CD4-positive, alpha-beta T cell treated with Interleukin-17A for 1 hour (primary cell): ENCODE measurements at regions not wholly inside any gene's neighbourhood (a gene's known extent, or its start where the extent isn't known, plus 50 kb on each side); places are given as distances from the start of the nearest gene placed in this dataset.

Source experiments
- DNase-seq: peaks from one replicate; pipeline ENCODE4 v3.0.0-alpha.2; 2020

DNA sequence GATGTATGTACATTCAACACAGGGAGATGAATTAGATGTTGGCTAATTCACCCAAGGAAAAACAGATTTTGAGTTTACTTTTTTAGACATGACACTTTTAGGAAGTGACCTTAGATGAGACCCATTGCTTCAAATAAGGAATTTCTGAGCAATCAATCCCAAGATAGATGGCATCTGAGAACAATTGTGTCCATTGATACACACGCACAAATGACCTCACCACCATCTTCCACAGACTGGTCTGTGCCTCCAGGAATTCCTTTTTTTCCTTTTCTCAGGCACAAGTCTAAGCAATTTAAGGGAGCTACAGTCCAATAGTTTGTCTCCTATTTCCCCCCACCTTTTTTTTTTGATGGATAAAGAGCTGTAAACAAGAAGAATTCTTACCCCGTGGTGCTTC lies 265.3 kb downstream of the TBL1XR1 start:
- DNase-seq = no peak

DNA sequence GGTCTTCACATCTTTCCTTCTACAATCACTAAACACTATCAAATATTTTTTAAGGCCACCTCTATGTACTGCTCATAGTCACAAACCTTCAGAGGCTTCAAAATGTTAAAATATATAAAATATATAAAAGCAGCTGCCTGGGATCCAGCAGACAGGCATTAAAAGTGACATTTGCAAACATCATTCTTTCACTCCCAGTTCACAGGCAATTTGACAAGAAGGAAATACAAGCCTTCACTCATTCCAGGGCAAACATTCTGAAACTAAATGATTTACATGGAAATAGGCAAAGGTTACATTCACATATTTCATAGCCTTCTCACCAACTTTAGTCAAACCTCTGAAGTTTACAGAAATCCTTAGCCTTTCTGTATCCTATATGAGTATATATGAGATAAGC lies 266.3 kb downstream of the TBL1XR1 start:
- no peak for DNase-seq

DNA sequence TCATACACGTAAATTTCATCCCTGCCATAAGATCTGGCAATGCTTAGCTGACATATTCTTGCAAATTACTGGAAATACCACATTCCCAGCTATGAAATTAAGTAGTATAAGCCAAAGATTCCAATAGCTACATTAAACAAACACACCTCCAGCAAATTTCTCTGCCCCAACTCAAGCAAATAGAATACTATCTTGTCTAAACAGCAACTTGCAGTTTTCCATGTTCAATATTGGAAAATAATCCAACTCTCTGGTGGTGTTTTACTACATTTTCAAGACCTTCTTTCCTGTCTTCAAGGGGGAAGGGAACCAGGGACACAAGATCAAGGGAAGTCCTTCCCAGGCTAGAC lies 268.7 kb downstream of the TBL1XR1 start:
- DNase-seq = no peak

DNA sequence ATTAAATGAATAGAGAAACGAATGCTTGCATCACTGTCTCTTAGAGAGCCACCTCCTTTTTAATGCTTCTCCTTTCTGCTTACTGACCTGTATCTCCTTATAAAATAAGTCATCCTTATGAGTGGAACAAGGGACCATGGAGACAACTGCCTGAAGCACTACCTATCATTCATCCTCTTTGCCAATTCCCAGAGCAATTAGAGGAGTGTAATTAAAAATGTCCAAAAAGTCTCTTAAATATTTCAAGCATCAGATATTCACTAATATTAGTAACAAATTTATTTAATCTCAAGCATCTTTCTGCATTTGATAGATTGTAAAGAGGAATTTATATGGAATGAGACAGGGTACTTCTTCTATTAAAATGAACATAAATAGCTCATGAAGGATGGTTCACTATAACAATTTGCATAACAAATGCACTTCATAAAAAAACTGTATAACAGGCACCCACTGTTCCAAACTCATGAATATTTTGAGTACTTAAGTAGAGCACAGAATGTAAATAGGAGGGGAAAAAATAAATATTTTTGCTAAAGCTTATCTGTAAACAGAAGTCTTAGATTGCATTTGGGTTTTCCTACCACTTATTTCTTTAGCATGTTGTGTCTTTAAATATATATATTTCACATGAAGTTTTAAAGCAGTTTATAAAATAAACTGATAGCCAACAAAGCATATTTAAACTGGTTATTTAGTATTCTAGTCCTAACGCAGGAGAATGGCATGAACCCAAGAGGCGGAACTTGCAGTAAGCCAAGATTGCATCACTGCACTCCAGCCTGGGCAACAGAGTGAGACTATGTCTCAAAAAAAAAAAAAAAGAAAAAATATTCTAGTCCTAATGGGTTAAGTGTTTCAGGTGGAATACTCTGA lies 269.3 kb downstream of the TBL1XR1 start:
- DNase-seq = no peak

DNA sequence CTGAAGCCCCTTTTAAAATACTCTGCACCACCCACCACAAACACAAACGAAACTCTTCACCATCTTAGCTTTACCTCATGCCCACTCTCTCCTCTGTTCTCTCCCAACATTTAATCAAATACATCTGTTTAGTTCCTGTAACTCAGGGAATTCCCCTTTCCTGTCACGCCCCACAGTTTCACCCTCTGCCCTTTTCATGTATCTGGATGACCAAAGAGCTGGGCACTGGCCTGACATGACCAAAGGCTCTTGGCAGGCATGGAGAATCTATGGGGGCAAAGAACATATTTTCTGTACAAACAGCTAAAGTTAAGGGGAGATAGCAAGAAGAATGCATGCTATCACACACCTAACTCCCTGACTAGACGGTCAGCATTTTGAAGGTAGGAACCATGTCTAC lies 270.0 kb downstream of the TBL1XR1 start:
- no peak for DNase-seq

DNA sequence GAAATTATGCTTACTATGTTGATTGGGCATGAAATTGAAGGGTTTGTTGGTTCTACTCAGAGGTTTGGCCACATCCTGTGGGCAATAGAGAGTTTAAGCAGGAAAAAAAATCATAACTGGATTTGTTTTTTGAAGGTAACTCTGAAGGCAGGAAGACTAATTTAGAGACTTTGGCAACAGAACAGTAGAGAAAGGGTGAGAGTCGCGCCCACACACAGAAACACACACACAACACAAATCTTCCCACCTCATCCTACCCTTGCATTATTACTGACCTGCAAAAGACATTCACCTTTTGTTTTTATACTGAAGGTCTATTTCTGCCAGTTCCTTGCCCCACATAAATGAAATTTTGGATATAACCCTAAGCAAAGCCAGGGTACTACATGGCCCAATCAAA lies 270.6 kb downstream of the TBL1XR1 start:
- no peak for DNase-seq

DNA sequence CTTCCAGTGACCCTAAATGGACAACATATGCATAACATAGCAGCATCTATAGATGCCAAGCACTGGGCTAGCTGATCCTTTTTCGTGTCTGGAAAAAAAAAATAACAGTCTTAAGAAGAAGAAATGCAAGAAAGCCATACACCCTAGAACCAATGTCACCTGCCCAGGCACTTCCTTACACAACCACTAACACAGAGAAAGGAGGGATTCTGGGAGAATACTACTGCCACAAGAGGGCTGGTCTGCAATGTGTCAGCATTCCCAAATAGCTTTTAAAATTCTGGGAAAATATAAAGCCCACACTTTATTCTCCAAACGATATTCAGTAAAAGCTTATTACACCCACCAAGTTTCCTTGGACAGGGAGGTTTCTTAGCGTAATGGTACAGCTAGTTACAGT lies 271.2 kb downstream of the TBL1XR1 start:
- no peak for DNase-seq

DNA sequence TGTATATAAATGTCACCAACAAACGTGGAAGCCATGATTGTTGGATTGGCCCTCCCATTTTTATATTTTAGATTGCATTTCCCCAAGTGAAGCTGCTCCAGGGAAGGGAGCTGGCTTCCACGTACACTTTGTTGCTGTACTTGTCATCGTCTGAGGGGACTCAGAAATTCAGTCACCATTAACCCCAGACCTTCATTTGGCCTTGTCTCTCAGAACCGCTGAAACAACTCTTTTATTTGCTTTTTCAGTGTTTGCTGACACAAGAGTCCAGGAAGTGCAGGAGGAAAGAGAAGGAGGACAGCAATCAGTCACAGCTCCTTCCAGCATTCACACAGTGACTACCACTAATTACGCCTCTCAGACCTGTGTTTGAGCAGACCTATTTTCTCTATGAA lies 276.5 kb downstream of the TBL1XR1 start:
- DNase-seq = no peak

DNA sequence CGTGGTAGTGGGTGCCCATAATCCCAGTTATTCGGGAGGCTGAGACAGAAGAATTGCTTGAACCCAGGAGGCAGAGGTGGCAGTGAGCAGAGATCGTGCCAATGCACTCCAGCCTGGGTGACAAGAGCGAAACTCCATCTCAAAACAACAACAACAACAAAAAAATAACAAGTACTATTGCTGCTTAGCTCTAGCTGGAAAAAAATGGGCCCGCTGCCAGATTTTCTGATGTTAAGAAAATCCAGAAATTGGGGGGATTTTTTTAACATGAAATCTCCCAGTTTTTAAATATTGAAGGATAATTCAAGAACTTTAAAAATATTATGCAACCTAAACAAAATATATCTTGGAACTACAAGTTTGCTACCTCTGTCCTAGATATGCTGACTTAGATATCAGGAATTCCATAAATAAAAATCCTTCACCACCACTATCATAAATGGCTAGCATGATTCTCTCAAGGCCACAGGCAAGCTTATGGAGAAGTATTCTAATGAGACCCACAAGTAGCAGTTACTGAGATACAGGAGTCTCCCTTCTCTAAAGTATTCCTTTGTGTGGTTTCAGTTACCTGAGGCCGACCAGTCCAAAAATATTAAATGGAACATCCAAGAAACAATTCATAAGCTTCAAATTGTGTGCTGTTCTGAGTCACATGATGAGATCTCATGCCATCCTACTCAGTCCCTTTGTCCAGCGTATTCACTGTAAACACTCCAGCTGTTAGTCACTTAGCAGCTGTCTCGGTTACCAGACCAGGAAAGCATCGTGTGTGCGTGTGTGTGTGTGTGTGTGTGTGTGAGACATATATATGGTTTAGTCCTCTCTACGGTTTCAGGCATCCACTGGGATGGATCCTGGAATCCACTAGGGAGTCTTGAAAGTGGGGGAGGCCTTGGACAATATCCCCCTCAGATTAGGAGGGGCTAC lies 277.2 kb downstream of the TBL1XR1 start:
- DNase-seq = no peak

DNA sequence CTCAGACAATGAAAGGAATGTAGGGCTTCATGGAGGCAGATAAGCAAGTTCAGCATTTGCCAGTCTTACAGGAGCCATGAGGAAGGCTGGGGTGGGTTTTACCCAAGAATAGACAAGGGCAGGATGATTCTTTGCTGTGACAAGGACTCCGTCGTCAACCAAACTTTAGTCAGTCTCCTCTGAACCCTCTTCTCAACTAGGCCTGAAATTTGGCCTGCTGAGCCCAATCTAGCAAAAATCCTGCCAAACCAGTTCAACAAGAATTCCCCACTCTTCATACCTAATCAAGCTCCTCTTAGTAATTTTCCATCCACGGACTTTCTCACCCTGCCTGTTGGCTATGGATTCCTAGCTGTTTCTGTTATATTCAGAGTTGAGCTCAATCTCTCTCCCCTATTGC lies 280.5 kb downstream of the TBL1XR1 start:
- no peak for DNase-seq

DNA sequence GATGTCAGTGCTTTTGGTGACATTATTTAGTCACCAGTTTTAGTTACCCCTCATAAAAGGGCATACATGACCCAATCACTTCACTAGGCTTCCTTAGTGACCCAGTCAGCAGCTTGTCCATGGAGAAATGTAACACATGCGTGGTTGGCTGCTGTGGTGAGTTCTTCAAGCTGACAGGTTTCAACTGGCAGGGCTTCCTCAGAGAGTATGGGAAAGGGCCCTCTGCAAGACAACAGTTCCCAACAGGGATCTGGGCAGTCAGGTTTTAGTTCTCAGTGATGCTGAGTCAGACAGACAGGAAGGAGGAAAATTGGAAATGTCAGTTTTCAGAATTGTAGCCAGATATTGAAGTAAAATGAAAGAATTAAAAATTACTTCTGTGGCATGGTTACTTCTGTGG lies 282.5 kb downstream of the TBL1XR1 start:
- no peak for DNase-seq

DNA sequence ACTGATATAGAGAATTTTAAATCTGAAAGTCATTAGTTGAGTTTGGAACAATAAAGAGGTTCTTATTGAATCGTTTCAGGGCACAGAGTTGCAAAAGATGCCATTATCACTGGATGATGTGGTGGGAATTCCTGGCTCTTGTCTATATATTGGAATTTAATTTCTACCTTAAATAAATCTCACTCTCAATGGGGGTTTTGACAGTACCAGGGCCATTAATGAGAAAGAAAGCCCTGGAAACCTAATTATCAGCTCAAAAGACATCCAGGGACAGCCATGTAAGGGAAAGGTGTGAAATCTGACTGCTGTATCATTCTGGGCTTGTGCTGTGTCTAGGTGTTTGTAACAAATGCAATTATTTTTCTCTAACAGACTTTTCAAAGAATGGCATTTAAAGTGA lies 285.7 kb downstream of the TBL1XR1 start:
- DNase-seq = no peak

DNA sequence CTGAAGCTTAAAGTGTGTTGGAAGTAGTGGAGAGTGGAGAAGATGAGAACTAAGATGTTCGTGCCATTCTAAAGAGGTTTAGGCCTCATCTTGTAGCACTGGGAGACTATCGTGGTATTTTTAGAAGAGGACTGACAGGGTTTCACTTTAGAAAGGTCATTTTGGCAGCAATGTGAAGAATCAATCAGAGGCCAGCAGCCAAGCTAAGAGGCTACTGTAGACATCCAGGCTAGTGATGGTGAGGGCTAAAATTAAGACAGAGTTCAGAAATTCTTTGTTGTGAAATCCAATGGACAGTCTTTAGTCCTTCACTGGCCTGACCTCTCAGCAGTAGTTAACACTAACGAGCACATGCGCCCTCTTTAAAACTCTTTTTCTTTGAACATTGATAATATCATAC lies 288.2 kb downstream of the TBL1XR1 start:
- DNase-seq = no peak

DNA sequence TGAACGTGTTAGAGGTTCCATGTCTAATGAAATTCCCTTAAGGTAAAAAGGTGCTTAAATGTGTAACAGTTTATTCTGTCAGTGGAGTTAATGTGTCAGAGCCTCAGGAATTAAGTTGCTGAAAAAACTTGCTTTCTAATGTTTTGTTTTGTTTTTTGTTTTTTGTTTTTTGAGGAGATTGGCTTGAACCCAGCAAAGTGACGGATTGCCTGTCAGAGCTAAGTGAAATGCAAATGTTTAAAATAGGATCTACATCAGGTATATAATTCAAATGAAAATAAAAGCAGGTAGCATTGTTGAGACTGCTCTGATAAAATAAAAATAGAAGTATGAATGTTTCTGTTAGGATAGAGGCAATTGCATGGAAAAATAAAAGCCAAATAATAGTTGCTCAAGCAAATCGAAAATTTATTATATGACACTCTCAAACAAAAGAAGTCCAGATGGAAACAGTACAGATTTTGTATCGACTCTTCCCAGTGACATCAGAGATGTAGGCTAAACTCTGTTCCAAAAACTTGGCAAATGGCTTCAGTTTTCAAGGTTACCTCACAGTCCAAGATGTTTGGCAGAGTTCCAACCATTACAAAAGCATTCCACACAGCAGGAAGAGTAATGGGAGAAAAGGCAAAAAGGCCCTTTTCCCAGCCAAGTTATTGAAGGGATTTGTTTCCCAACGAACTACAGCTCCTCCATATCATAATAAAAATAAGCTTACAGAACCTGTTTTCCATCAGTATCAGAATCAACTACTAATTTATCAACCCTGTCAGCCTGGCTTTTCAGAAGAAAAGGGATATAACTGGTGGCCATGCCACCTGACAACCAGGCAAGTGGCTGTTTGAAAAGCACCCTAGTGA lies 291.0 kb downstream of the TBL1XR1 start:
- DNase-seq = no peak

DNA sequence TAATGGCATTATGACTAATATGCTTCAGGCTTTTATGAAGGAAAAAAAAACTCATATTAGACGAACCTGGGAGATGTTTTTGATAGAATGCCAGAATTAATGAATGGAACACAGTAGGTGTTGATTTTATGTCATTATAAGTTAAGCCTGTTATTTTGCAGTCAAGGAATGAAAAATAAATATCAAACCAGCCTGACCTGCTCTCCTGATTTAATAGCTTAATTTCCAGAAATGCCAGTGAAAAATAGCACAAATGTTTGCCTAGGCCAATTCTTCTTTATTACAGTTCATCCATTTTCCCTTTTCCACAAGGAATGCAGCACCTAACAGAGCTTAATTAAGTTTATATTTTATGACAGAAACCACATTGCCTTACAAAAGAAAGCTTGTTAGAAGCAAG lies 292.0 kb downstream of the TBL1XR1 start:
- no peak for DNase-seq

DNA sequence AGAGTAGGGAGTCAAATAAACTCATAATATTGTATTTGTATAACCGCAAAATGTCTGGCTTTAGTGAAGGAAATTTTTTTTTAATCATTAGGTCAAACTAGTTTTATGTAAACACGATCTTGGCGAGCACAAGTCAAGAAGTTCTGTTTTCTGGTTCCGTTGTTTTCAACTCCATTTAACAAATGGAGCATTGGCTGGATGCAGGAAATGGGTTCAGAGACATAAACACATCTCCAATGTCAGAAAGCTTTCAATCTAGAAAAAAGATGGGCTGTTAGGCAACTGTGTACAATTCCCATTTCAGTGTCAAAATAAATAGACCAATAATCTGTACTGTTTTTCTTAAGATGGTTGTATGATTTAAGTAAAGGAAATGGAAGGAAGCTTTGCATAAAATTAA lies 292.8 kb downstream of the TBL1XR1 start:
- no peak for DNase-seq

DNA sequence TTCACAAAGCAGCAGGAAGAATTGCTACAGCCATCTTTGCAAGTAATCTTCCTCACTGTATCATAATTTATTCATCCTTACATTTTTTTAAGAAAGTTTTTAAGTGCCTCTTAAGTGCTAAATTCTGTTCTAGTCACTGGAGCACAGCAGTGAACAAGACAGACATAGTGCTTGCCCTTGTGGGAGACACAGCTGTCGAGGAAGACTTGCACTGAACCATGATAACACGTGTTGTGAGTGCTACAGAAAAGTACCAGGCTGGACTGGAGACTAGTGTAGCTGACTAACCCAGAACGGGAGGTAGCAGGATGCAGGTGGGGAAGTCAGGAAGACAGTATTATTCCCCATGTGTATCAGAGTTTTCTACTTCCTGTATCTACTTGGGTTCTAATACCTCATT lies 300.6 kb downstream of the TBL1XR1 start:
- DNase-seq = no peak

DNA sequence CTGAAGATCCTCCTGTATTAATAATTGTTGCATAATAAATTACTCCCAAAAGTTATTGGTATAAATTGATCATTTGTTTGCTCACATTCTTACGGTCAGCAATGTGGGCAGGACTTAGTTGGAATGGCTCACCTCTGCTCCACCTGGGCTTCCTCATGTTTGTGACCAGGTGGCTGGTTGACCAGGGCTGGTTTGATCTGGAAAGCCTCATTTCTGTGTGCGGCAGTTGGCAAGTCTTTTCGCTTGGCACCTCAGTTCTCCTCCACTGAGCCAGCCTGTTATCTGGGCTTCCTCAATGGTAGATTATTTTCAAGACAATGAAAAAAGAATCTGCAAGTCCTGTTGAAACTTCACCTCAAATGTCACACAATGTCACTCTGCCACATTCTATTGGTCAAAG lies 301.1 kb downstream of the TBL1XR1 start:
- no peak for DNase-seq

DNA sequence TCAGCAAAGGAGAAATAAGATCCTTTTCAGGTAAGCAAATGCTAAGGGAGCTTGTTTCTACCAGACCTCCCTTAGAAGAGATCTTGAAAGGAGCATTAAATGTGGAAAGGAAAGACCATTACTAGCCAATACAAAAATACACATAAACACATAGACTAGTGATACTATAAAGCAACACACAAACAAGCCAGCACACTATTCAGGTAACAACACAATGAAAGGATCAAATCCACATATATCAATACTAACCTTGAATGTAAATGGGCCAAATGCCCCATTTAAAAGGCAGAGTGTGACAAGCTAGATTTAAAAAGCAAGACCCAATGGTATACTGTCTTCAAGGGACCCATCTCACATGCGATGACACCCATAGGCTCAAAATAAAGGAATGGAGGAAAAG lies 317.6 kb downstream of the TBL1XR1 start:
- DNase-seq = no peak

DNA sequence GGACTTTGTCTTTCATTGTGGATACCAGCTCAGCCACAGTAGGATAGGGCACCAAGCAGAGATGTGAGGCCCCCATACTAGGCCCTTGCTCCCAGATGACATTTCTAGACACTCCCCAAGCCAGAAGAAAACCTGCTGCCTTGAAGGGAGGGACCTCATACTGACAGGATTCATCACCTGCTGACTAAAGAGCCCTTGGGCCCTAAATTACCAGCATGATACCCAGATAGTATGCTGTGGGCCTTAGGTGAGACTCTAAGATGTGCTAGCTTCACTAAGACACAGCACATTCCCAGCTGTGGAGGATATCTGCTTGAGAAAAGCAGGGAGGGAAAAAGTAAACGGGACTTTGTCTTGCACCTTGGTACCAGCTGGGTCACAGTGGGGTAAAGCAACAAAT lies 324.0 kb downstream of the TBL1XR1 start:
- no peak for DNase-seq

DNA sequence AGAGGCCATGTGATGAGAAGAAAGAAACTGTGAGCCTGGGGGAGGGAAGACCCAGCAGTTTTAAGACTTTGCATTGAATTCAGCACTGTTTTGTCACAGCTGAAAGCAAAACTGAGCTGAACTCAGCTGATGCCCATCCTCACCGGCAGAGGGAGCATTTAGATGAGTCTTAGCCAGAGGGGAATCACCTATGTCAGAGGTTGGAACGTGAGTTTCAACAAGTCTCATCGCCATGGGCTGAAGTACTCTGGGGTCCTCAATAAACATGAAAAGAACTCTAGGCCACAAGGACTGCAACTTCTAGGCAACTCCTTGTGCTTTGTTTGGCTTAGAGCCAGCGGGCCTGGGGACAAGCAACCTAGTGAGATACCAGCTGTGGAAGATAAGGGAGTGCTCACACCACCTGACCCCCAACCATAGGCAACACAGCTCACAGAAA lies 324.5 kb downstream of the TBL1XR1 start:
- DNase-seq = peak; percentile 58

DNA sequence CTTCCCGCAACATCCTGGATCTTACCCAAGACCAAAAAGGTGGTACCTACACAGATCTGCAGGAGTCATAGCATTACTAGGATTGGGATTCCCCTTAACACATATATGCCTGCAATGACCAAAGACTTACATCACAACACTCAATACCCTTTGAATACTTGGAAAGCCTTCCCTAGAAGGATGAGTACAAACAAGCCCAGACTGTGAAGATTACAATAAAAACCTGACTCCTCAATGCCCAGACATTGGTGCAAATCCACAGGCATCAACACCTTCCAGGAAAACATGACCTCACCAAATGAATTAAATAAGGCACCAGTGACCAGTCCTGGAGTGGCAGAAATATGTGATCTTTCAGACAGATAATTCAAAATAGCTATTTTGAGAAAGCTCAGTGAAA lies 326.8 kb downstream of the TBL1XR1 start:
- DNase-seq = no peak
